ENCODE measurements at regions not wholly inside any gene's neighbourhood (a gene's known extent, or its start where the extent isn't known, plus 50 kb on each side); places are given as distances from the start of the nearest gene placed in this dataset.

DNA sequence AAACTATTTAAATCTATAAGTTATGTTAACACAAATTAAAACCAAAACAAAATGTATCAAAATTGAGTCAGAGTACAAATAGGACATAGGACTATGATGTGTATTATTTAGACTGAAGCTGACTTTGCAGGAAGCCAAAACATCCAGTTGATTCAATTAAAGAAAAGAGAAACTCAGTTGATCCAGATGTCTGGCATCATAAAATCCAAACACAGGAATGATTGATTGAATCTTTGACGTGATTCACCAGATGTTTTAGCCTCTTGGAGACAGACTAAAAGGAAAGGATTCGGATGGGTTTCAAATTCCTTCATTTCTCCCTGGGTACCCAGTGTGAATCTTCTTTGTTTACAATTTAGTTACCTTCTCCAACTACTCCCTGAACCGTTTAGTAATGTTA, 272.9 kb downstream of the IRS1 start (continued):
- TF ChIP-seq, protein P1, sequence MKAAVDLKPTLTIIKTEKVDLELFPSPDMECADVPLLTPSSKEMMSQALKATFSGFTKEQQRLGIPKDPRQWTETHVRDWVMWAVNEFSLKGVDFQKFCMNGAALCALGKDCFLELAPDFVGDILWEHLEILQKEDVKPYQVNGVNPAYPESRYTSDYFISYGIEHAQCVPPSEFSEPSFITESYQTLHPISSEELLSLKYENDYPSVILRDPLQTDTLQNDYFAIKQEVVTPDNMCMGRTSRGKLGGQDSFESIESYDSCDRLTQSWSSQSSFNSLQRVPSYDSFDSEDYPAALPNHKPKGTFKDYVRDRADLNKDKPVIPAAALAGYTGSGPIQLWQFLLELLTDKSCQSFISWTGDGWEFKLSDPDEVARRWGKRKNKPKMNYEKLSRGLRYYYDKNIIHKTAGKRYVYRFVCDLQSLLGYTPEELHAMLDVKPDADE (IDR thresholded peaks at IDR 0.05) = no peak
- TF ChIP-seq CREB1 (CRISPR knock-in tag; IDR thresholded peaks at IDR 0.05; ENCODE audit: low read depth) = no peak
- no peak for TF ChIP-seq ZNF331 (CRISPR knock-in tag; IDR thresholded peaks at IDR 0.05; ENCODE audit: low read depth)

DNA sequence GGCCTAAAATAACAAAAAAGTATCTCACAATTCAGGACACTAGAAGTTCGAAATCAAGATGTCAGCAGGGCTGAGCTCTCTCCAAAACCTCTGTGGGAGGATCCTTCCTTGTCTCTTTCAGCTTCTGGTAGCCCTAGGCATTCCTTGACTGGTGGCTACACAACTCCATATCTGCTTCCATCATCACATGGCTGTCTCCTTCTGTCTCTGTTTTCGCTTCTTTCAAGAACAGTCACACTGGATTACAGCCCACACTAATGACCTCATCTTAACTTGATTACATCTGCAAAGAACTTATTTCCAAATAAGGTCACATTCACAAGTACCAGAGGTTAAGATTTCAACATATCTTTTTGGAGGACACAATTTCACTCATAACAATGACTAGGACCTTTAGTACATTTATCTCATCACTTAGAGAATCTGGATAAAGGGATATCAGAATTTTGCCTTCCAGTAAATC, 275.2 kb downstream of the IRS1 start:
- H3K4me3 Mint-ChIP-seq = no peak overlapping the region
- no peaks in the 10 kb centered on the region for H3K27me3 ChIP-seq (ENCODE audit: insufficient read depth)
- H2AFZ ChIP-seq = no peak overlapping the region; the same call in 1 of the 2 replicates
- H3K36me3 ChIP-seq (ENCODE audit: insufficient read depth) = no peaks in the 10 kb centered on the region
- TF ChIP-seq ZNF114 (CRISPR knock-in tag; IDR thresholded peaks at IDR 0.05) (no peak), NANOG (IDR thresholded peaks at IDR 0.05; ENCODE audit: borderline replicate concordance) (no peak), EZH2phosphoT487 (IDR thresholded peaks at IDR 0.05; ENCODE audit: unreplicated experiment) (no peak), ZNF331 (CRISPR knock-in tag; IDR thresholded peaks at IDR 0.05; ENCODE audit: low read depth) (no peak), EZH2 (IDR thresholded peaks at IDR 0.05; ENCODE audit: low read depth, unreplicated experiment) (no peak)
- TF ChIP-seq, protein P1 (IDR thresholded peaks at IDR 0.05) = no peak
- TF ChIP-seq, protein P2, sequence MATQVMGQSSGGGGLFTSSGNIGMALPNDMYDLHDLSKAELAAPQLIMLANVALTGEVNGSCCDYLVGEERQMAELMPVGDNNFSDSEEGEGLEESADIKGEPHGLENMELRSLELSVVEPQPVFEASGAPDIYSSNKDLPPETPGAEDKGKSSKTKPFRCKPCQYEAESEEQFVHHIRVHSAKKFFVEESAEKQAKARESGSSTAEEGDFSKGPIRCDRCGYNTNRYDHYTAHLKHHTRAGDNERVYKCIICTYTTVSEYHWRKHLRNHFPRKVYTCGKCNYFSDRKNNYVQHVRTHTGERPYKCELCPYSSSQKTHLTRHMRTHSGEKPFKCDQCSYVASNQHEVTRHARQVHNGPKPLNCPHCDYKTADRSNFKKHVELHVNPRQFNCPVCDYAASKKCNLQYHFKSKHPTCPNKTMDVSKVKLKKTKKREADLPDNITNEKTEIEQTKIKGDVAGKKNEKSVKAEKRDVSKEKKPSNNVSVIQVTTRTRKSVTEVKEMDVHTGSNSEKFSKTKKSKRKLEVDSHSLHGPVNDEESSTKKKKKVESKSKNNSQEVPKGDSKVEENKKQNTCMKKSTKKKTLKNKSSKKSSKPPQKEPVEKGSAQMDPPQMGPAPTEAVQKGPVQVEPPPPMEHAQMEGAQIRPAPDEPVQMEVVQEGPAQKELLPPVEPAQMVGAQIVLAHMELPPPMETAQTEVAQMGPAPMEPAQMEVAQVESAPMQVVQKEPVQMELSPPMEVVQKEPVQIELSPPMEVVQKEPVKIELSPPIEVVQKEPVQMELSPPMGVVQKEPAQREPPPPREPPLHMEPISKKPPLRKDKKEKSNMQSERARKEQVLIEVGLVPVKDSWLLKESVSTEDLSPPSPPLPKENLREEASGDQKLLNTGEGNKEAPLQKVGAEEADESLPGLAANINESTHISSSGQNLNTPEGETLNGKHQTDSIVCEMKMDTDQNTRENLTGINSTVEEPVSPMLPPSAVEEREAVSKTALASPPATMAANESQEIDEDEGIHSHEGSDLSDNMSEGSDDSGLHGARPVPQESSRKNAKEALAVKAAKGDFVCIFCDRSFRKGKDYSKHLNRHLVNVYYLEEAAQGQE (IDR thresholded peaks at IDR 0.05; ENCODE audit: unreplicated experiment) = no peak
- DNase-seq (ENCODE audit: low spot score) (no peak), ATAC-seq (no peak)
- no peak overlapping the region for H3K4me2 ChIP-seq
- no peaks in the 10 kb centered on the region for H3K4me1 Mint-ChIP-seq
- no peaks in the 10 kb centered on the region for H3K4me1 ChIP-seq (ENCODE audit: insufficient read depth)
- H3K9me2 ChIP-seq (ENCODE audit: insufficient read depth) = peaks cover 13% of the 10 kb centered on the region; the same call in 1 of the 2 replicates
- peaks cover 14% of the 10 kb centered on the region for H3K9me3 Mint-ChIP-seq
- H3K27me3 Mint-ChIP-seq (ENCODE audit: insufficient read depth, low read depth, poor library complexity) = no peaks in the 10 kb centered on the region
- H3K27ac Mint-ChIP-seq = no peak overlapping the region
- H3K36me3 Mint-ChIP-seq (ENCODE audit: low read depth) = peaks cover 4% of the 10 kb centered on the region
- H3F3A ChIP-seq (replicated peaks; ENCODE audit: low read depth) = no peaks in the 10 kb centered on the region
- no peak overlapping the region for H3K4me3 ChIP-seq
- no peaks in the 10 kb centered on the region for H3K79me2 ChIP-seq (replicated peaks; ENCODE audit: insufficient read depth)
- H4K20me1 ChIP-seq (replicated peaks; ENCODE audit: insufficient read depth) = no peaks in the 10 kb centered on the region
- H3K27ac ChIP-seq (ENCODE audit: low read depth) = no peak overlapping the region
